ENCODE measurements at regions not wholly inside any gene's neighbourhood (a gene's known extent, or its start where the extent isn't known, plus 50 kb on each side); places are given as distances from the start of the nearest gene placed in this dataset.

DNA sequence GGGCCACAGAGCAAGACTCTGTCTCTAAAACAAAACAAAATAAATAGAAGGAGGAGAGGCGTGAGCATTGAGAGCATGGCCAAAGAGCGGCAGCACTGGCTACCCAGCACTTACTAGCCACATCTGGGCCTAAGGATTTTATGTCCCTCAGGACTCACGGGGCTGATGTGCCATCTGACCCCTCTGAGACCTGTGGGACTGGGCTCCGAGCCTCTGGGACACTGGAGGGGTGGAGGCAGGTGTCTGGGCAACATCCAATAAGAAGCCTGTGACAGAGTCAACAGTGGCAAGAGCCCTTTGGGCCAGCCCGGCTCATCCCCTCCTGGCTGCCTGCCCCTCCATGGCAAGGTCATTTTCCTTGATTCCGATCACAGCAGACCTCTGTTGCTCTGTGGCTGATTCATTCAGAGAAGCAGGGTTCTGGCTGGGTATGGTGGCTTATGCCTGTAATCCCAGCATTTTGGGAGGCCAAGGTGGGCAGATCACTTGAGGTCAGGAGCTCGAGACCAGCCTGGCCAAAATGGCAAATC lies 60.7 kb downstream of the RRM2 start:
- Histone ChIP-seq H3K9me3 (ENCODE audit: severe bottlenecking) (no peaks in the 10 kb centered on the region), H3K27me3 (ENCODE audit: insufficient read depth, low read depth, severe bottlenecking) (no peaks in the 10 kb centered on the region), H3K27ac (no peak overlapping the region), H3K36me3 (peaks cover 61% of the 10 kb centered on the region), H3K4me3 (ENCODE audit: low read depth, low read length) (no peak overlapping the region)
- DNase-seq: no peak
- TF ChIP-seq, protein P1, sequence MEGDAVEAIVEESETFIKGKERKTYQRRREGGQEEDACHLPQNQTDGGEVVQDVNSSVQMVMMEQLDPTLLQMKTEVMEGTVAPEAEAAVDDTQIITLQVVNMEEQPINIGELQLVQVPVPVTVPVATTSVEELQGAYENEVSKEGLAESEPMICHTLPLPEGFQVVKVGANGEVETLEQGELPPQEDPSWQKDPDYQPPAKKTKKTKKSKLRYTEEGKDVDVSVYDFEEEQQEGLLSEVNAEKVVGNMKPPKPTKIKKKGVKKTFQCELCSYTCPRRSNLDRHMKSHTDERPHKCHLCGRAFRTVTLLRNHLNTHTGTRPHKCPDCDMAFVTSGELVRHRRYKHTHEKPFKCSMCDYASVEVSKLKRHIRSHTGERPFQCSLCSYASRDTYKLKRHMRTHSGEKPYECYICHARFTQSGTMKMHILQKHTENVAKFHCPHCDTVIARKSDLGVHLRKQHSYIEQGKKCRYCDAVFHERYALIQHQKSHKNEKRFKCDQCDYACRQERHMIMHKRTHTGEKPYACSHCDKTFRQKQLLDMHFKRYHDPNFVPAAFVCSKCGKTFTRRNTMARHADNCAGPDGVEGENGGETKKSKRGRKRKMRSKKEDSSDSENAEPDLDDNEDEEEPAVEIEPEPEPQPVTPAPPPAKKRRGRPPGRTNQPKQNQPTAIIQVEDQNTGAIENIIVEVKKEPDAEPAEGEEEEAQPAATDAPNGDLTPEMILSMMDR (IDR thresholded peaks at IDR 0.05; ENCODE audit: low read depth, low read length): no peak

DNA sequence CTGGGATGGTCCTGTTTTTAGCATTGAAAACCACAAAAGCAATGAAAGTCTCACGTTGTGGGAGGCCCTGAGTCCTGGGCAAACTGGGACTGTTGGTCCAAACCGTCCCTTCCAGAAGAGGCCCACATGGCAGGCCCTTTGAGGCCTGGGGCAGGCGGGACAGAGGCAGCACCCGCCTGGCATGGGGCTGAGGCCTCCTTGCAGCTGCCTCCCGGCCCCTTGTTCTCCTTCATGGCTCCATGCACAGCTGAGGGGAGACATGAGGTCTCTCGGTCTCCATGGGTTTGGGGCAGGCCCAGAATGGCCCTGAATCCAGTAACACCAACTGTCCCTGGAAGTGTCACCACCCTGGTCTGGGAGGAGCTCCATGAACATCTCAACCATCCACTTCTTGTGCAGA lies 61.9 kb downstream of the RRM2 start:
- TF ChIP-seq, protein P1 (IDR thresholded peaks at IDR 0.05; ENCODE audit: low read depth, low read length): no peak
- Histone ChIP-seq H3K27me3 (ENCODE audit: insufficient read depth, low read depth, severe bottlenecking) (no peaks in the 10 kb centered on the region), H3K27ac (no peak overlapping the region), H3K36me3 (peaks cover 54% of the 10 kb centered on the region), H3K9me3 (ENCODE audit: severe bottlenecking) (no peaks in the 10 kb centered on the region), H3K4me3 (ENCODE audit: low read depth, low read length) (no peak overlapping the region)
- DNase-seq: no peak

DNA sequence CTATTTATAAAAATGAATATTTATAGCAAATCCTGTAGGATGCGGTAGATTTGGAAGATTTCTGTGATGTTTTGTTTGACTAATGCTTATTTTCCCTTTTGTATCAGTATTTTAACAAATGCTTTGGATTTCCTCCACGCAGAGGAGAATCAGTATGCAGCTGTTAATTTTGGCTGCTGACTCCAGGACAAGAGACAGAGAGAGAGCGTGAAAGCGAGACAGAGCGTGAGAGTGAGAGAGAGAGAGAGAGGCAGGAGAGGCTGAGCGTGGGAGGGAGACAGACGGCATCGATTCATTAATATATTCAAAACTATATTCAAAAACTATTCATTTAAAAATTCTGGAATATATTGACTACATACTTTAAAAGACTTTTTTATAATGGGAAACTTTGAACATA lies 62.5 kb downstream of the RRM2 start:
- Histone ChIP-seq H3K27me3 (ENCODE audit: insufficient read depth, low read depth, severe bottlenecking) (no peaks in the 10 kb centered on the region), H3K4me3 (ENCODE audit: low read depth, low read length) (no peak overlapping the region), H3K27ac (no peak overlapping the region), H3K9me3 (ENCODE audit: severe bottlenecking) (no peaks in the 10 kb centered on the region), H3K36me3 (peaks cover 51% of the 10 kb centered on the region)
- no peak for DNase-seq
- TF ChIP-seq, protein P1 (IDR thresholded peaks at IDR 0.05; ENCODE audit: low read depth, low read length): no peak

DNA sequence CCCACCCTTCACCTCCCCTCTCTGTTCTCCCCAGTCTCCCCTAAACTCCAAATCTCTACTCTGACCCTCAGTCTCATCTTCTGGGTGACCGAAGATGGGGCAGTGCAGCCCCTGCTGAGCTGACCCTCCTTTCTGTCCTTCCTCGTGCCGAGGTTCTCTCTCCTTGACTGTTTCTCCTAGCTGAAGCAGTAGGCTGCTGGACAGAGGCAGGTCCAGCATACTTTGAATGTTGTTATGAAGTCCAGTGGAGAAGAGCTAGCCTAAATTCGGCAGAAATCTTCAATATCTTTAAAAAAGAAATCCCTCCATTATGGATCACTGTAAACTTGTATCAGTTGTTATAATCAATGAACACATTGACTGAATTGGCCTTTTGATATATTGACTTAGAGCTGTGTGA lies 63.2 kb downstream of the RRM2 start:
- no peak overlapping the region for H3K27ac ChIP-seq
- H3K9me3 ChIP-seq (ENCODE audit: severe bottlenecking): no peaks in the 10 kb centered on the region
- no peak overlapping the region for H3K4me3 ChIP-seq (ENCODE audit: low read depth, low read length)
- no peaks in the 10 kb centered on the region for H3K27me3 ChIP-seq (ENCODE audit: insufficient read depth, low read depth, severe bottlenecking)
- H3K36me3 ChIP-seq: peaks cover 47% of the 10 kb centered on the region
- TF ChIP-seq, protein P1 (IDR thresholded peaks at IDR 0.05; ENCODE audit: low read depth, low read length): no peak
- DNase-seq: no peak

DNA sequence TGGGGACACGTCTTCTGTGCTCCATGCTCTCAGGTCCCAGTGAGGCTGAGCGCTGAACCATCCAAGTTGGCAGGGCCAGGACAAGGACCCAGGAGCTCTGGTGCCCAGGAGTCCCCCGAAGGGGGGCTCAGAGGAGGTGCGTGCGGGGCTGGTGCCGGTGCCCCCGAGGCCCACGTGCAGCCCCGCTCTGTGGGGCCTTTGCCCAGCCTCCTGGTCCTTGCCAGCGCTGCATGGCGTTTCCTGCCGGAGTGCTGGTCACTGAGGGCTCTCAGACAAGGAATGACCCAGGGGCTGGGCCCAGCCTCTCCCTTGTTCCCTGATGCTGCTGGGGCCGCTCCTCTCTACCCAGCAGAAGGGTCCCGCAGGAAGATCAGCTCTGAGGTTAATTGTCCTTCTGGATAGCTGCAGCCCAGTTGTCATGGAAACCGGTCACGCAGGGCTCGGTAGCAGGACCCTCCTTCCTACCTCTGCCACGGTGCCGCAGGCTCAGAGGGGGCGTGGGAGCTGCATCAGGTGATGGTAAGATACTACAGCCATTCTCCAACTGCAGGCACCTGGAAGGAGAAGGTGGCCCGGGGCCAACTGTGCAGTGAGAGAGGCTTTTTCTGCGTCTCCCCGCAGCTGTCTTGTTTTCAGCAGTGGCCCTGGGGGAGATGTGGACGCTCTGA lies 64.5 kb downstream of the RRM2 start:
- Histone ChIP-seq H3K36me3 (peaks cover 41% of the 10 kb centered on the region), H3K9me3 (ENCODE audit: severe bottlenecking) (no peaks in the 10 kb centered on the region), H3K4me3 (ENCODE audit: low read depth, low read length) (no peak overlapping the region), H3K27ac (no peak overlapping the region), H3K27me3 (ENCODE audit: insufficient read depth, low read depth, severe bottlenecking) (no peaks in the 10 kb centered on the region)
- no peak for DNase-seq
- TF ChIP-seq, protein P1 (IDR thresholded peaks at IDR 0.05; ENCODE audit: low read depth, low read length): no peak

DNA sequence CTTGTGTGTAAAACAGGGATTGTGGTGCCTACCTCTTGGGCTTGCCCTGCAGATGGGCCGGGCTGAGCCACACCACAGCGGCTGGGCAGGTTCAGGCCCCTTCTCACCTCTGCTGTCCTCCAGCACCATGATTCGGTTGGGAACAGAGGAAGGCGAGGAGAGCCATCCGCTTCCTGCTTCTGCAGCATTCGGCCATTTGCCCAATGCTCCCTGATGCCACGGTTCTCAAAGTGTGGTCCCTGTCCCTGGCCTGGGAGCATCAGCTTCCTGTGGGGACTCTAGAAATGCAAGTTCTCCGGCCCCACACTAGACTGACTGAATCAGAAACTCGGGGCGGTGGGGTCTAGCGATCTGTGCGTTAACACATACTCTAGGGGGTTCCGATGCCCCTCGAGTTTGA lies 65.1 kb downstream of the RRM2 start:
- TF ChIP-seq, protein P1 (IDR thresholded peaks at IDR 0.05; ENCODE audit: low read depth, low read length): no peak
- Histone ChIP-seq H3K9me3 (ENCODE audit: severe bottlenecking) (no peaks in the 10 kb centered on the region), H3K27me3 (ENCODE audit: insufficient read depth, low read depth, severe bottlenecking) (no peaks in the 10 kb centered on the region), H3K4me3 (ENCODE audit: low read depth, low read length) (no peak overlapping the region), H3K27ac (no peak overlapping the region), H3K36me3 (peaks cover 37% of the 10 kb centered on the region)
- DNase-seq: no peak

All from WERI-Rb-1 (cell line).